DMS53 (cell line): ENCODE measurements at regions not wholly inside any gene's neighbourhood (a gene's known extent, or its start where the extent isn't known, plus 50 kb on each side); places are given as distances from the start of the nearest gene placed in this dataset.
A peak's percentile ranks its signal among the peaks of the same experiment; 100 is the strongest.
"Not testable (repeated sequence)": the region's sequence is repeated elsewhere in the genome, so short reads cannot be mapped to it uniquely, and the experiment has no call there.

ENCODE experiments used
- DNase-seq: peaks from one replicate; lab custom pipeline; 2025; lab: John Stamatoyannopoulos, UW

DNA sequence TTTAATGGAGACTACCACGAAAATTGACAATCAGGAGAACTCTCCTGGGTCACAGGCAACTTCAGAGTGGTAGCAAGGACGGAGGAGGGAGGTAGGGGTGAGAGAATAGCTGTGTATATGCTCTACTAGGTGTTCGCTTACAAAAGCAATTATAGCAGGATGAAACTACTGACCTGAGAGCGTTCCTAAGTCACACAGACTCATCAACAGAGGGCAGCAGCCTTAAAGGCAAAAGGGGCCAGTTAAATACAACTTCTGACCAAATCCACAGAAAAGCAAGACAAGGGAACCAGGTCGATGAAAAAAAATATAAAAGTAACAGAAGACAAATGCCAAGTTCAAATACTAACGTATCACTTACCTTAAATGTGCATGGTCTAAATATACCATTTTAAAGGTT lies 894.6 kb downstream of the PLOD2 start:
- DNase-seq = peak; percentile 24

DNA sequence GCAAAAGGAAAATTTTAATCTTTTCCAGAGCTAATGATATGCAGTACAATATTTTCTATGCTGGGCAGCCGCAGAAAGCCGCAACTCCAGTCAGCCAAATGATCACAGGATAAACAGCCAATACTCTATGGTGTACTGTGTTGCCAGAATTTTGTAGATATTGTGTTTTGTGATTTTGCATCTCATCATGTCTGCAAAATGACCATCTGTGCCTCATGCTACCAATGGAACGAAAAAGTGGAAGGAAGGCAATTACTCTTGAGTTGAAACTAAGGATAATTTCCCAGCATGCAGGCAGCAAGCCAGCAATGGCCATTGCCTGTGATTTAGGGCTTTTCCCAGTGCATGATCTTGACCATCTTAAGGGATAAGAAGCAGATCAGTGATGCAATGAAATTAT lies 891.9 kb downstream of the PLOD2 start:
- DNase-seq = no peak

DNA sequence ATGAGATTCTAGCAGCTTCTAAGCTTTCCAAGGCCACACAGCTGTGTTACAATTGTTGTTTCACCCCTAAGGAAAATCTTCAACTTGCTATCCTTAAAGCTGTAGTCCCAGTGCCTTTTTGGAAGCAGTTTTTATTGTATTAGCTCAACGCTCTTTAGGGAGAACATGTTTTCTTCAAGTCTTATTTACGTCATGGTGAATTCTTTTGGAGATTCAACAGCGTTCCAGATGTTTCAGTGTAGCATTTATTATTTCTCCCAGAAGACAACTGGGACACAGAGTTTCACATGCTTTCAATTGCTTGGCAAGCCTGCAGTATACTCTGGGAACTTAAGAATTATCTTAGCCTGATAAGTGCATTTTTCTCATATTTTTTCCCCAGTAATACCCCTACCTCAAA lies 888.3 kb downstream of the PLOD2 start:
- no peak for DNase-seq

DNA sequence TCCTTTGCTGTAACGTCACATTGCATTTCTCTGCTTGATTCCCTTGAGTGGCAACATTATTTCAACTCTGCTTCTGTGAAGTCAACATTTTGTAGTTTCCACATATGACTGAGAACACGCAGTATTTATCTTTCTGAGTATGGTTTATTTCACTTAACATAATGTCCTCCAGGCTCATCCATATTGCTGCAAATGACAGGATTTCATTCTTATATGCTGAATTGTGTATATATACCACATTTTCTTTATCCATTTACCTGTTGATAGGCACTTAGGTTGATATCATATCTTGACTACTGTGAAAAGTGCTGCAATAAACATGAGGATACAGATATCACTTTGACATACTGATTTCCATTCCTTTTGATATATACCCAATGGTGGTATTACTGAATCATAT lies 878.5 kb downstream of the PLOD2 start:
- DNase-seq = no peak

DNA sequence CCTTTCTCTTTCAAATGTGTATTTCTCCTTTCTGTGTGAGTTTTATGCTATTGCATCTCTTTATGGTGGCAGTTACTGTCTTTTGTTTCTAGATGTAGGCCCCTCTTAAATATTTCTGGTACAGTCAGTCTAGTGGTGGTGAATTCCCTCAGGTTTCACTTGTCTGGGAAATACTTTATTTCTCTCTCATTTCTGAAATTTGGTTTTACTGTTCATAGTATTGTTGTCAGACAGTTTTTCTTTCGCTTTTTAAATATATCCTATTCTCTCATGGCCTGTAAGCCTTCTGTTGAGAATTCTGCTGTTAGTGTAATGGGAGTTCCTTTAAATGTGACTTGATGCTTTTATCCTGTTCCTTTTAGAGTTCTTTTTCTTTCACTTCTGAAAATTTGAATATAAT lies 874.0 kb downstream of the PLOD2 start:
- no peak for DNase-seq

DNA sequence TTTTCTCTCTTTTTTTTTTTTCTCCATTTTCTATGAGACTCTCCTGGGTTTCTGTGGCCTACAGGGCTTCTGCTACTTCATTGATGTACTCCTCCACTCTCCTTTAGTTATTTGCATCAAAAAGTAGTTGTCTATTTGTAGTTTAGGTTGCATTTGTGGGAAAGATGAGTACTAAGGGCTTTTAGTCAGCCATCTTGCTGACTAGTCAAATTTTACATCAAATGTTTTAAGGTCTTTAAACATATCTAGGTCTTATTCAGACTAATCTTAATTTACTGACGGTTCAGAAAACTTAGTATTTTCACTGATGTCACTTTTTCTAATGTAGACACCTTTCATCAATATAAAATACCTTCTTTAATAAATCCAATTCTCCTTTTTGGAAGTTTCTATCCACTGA lies 871.0 kb downstream of the PLOD2 start:
- no peak for DNase-seq

DNA sequence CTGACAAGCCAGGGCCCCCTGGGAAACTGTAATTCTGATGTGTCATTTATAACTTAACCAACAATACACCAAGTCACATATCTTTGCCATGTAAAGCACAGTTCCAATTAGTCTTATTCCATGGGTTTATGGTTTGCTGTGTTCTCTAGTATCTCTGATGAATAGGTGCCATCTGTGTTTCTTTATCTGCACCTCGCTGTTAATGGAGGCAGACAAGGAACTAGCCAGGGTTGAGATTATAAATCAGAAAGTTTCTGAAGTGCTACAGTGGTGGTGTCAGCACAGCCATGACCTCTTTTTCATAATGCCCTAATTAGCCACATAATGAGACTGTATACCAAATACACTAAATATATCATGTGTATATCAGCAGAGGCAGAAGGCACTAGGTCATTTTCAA lies 866.4 kb downstream of the PLOD2 start:
- no peak for DNase-seq

DNA sequence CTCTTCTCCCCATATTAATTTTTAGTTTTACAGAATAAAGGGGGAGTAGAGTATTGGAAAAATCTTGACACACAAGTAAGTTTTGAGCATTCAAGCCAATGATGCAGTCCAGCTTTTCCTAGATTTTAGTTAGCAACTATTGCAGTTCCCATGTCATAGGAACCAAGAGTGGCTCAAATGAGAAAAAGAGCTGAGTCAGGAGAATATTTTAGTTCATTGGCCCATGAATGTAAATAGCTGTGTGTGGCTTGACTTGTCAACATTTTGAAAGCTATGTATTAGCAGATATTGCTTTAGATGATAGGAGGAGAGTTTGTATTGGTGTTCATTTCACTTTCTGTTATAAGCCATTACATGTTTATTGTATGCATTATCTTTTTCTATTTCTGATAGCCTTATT lies 853.7 kb downstream of the PLOD2 start:
- DNase-seq = no peak

DNA sequence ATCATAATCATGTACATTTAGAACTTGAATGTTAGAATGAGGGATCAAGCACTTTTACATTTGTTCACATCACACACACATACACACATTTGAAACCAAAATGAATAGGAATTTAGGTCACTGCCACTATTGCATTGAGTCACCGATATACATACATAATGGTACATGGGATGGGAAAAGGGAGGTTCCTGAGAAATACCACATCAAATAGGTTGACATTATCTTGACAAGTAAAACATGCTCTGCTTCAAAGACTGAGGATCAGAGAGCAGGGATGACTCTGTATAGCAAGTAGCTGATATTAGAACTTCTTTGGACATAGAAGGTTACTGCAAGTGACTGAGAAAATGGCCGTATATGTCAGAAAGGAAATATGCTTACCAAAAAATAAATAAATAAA lies 847.2 kb downstream of the PLOD2 start:
- DNase-seq = no peak

DNA sequence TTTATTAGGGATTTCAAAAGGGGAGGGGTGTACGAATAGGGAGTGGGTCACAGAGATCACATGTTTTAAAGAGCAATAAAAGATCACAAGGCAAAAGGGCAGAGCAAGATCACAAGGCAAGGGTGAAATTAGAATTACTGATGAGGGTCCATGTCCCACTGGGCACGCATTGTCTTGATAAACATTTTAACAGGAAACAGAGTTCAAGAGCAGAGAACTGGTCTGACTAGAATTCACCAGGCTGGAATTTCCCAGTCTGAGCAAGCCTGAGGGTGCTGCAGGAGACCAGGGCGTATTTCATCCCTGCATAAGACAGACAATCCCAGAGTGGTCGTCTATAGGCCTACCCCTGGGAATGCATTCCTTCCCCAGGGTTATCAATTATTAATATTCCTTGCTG lies 844.7 kb downstream of the PLOD2 start:
- DNase-seq = peak; percentile 67

DNA sequence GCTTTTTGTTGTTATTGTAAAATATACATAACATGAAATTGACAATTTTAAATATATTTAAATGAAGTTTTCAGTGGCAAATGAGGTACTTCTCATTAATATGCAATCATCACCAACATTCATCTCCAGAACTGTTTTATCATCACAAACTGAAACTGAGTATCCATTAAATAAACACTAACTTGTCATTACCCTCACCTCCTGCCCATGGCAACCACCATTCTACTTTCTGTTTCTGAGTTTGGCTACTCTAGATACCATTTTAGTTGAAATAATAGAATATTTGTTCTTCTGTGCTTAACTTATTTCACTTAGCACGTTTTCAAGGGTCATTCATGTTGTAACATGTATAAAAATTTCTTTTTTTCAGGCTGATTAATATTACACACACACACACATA lies 834.3 kb downstream of the PLOD2 start:
- DNase-seq = peak; percentile 33

DNA sequence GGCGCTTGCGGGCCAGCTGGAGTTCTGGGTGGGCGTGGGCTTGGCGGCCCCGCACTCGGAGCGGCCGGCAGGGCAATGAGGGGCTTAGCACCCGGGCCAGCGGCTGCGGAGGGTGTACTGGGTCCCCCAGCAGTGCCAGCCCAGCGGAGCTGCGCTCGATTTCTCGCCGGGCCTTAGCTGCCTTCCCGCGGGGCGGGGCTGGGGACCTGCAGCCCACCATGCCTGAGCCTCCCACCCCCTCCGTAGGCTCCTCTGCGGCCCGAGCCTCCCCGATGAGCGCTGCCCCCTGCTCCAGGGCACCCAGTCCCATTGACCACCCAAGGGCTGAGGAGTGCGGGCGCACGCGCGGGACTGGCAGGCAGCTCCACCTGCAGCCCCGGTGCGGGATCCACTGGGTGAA lies 827.6 kb downstream of the PLOD2 start:
- not testable (repeated sequence) for DNase-seq

DNA sequence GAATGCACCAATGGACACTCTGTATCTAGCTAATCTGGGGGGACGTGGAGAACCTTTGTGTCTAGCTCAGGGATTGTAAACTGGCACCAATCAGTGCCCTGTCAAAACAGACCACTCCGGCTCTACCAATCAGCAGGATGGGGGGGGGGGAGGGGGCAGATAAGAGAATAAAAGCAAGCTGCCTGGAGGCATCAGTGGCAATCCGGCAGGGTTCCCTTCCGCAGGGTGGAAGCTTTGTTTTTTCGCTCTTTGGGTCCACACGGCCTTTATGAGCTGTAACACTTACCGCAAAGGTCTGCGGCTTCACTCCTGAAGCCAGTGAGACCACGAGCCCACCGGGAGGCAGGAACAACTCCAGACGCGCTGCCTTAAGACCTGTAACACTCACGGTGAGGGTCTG lies 827.1 kb downstream of the PLOD2 start:
- DNase-seq = no peak

DNA sequence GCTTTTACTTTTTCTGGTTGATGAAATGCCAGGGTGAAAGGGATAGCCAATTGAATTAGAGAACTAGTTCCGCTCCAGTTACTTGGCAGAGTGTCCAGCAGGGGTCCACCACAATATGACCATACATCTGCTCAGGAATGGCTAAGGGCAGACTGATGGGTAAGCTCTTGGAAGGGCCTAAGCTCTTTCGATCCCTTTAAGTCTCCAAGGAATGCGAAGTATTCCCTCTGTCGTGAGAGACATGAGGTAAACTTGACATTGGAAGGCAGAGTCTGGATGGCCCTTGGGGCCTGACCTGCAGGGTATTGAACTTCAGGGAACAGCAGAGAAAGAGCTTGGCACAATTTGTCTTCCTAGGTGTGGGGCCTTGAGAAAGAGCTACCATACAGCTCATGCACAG lies 805.8 kb downstream of the PLOD2 start:
- DNase-seq = no peak

DNA sequence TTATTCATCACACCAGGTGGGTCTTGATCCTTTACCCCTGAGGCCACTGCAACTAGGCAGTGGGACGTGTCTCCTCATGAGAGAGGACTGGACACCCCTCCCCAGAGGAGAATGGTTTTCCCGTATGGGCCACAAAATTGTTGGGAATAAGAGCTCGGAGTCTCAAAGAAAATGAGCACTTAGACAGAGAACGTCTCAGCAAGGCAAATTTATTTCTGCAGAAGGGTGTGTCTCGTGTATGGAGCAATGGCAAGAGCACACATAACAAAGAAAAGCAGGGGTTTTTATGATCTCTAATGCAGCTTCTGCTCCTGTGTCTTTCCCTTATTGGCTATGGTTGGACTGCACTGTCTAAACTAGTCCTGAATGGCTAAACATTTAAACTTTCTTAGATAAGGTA lies 803.5 kb downstream of the PLOD2 start:
- peak; percentile 11 for DNase-seq

DNA sequence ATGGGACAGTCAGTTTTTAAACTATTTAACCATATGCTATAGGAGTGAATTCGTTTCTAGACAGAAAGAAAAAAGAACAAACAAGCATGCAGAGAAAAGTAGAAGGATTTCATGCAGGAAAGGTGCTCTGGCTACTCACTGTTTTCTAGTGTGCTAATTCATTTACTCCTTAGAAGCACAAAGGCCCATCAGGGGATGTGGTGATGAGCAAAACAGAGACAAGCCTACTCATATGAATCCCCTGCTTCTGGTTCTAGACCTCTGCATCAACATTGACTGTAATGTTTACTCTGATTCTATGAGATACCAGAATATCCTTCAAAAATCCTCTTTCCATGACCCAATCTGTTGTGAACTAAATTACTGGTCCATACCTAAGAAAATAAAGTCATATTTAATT lies 801.9 kb downstream of the PLOD2 start:
- no peak for DNase-seq

DNA sequence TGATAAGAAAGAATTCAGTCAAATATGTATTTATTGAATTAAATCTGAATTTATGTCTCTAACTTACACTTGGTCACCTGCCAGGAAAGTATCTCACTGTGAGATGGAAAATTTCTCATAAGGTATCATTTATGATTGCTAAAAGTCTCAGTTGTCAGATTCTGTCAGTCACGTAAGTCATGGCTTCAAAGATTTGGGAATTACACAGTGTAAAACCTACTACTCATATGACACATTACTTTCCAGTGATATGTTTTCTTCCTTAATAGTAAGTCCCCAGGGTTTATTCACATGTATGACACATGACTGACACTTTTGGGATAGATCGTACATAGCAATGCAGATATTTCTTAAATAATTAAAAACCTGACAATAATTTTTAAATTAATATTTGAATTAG lies 792.2 kb downstream of the PLOD2 start:
- no peak for DNase-seq

DNA sequence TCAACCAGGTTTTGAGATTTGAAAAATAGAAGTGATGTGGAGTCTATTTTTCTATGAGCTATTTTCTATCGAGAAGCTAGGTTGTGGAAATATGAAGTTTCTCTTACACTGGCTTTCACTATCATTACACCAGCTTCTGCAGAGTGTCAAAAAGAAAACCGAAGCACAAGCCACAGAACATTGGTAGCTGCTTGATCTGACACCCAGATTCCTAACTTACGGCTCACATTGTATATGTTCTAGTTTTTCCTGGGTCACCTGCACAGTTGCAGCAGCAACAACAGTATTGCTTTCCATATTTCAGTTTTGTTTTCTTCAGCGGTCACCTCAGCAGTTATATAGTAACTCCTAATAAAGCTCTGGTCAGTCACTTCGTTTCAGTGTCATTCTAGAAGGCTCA lies 790.1 kb downstream of the PLOD2 start:
- DNase-seq = no peak

DNA sequence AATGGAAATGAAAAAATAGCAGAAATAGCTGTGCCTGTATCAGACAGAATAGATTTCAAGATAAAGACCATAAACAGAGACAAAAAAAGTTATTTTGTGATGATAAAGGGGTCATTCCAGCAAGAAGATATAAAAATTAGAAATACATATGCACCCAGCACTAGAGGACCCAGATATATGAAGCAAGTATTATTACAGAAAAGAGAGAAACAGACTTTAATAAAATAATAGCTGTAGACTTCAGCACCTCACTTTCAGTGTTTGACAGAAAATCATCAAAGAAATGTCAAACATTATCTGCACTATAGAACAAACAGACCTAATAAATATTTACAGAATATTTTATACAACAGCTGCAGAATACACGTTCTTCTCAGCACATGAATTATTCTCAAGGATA lies 783.7 kb downstream of the PLOD2 start:
- DNase-seq = no peak

DNA sequence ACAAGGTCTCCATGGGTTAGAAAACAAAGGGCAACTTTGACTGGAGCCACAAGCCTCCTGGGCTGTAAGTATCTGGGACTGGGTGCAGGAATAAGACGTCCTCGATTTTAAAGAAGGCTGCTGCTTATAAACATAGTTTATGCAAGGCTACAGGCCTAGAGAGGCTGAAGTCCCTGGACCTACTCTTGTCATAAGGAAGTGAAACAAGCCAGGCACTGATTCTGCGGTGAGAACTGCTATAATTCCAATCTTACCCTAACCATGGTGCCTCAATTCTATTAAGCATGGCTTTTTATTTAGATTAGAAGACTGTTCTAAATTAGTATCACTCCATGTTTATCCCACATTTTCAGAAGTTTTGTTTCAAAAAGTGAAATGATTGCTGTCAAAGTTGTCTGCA lies 777.6 kb downstream of the PLOD2 start:
- DNase-seq = no peak

DNA sequence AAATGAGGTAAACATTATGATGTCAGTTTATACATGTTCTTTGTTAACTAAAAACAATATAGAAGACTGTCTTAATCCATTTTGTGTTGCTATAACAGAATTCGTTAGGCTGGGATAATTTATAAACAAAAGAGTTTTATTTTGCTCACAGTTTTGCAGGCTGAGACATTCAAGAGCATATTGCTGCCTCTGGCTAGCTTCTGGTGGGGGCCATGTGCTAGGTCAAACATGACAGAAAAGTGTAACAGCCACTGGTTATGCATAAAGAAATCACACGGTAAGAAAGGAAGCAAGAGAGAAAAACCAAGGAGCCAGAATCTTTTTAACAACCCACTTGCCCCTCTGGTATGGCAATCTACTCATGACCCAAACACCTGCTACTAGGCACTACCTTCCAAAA lies 776.7 kb downstream of the PLOD2 start:
- DNase-seq = no peak

DNA sequence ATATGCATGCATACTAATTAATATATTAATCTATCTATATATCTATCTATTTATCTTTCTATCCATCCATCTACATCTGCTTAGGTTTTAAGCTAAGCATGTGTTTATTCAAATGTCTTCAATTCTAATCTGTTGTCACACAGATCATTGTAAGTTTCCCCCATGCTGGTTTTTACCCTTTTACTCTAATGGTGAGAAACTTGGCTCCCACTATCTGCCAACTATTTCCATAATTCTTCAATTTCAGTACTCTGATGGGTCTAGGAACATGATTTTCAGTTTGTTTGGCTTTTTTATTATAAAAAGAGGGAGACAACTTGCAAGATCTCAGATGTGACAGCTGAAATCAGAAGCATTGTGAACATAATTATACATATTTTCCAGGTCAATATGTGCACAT lies 773.8 kb downstream of the PLOD2 start:
- DNase-seq = no peak

DNA sequence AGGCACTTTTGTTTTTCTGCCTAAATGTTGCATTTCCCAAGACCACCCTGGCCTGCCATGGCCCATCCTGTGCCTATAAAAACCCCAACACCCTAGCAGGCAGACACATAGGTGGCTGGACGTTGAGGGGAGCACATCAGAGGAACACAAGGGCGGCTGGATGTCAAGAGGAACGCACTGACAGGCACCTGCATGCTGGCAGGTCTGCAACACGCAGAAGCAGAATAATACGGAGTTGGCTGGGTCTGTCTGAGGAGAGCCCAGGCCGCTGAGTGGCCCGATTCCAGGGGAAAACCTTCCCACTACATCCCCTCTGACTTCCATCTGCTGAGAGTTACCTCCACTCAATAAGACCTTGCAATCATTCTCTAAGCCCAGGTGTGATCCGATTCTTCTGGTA lies 765.6 kb downstream of the PLOD2 start:
- no peak for DNase-seq

DNA sequence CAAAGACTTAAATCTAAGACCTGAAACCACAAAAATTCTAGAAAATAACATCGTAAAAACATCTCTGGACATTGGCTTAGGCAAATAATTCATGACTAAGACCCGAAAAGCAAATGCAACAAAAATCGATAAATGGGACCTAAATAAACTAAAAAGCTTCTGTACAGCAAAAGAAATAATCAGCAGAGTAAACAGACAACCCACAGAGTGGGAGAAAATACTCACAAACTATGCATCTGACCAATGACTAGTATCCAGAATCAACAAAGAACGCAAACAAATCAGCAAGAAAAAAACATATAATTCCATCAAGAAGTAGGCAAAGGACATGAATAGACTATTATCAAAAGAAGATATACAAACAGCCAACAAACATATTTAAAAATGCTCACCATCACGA lies 749.4 kb downstream of the PLOD2 start:
- DNase-seq = peak; percentile 7

DNA sequence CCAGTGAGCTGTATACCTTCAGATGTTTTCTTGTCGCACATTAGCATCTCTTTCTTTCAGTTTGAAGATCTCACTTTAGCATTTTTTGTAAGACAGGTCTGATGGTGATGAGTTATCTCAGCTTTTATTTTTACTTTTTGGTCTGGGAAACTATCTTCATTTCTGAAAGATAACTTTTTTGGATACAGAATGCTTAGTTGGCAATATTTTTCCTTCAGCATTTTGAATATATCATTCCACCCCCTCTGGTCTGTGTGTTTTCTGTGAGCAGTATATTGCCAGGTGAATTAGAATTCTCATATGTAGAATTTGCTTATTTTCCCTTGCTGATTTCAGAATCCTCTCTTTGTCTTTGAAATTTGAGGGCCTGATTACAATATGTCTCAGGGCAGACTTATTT lies 743.3 kb downstream of the PLOD2 start:
- DNase-seq = no peak
